Left lung (tissue), 4 donors: ENCODE measurements at regions not wholly inside any gene's neighbourhood (a gene's known extent, or its start where the extent isn't known, plus 50 kb on each side); places are given as distances from the start of the nearest gene placed in this dataset.

ENCODE experiments used
- ATAC-seq: fragments of 200-7000 bp; cut with Tn5 transposase; one replicate; pipeline ENCODE4 v1.9.1; 2020; ENCODE audit warnings: moderate library complexity
- DNase-seq, 4 donors: peaks; one replicate each; pipeline ENCODE4 v3.0.0-alpha.2; 2013 to 2020
- H3K27ac ChIP-seq, 2 donors: fragments of 200-600 bp; sonication (generic) in 1 of 2; one replicate each; pipeline versions ENCODE4 v1.5.0 to v1.8.0; 2020 to 2021
- H3K27me3 ChIP-seq, 2 donors: fragments of 200-600 bp; sonication (generic) in 1 of 2; one replicate each; pipeline versions ENCODE4 v1.5.0 to v1.8.0; 2020 to 2021
- H3K36me3 ChIP-seq, 2 donors: fragments of 200-600 bp; sonication (generic) in 1 of 2; one replicate each; pipeline versions ENCODE4 v1.5.0 to v1.8.0; 2020 to 2021
- H3K4me1 ChIP-seq, 2 donors: fragments of 200-600 bp; one replicate each; pipeline ENCODE4 v1.8.0; 2021
- H3K4me3 ChIP-seq, 2 donors: fragments of 200-600 bp; sonication (generic) in 1 of 2; one replicate each; pipeline versions ENCODE4 v1.5.0 to v1.8.0; 2020 to 2021; ENCODE audit warnings: mild to moderate bottlenecking in 1 of 2
- H3K9me3 ChIP-seq, 2 donors: fragments of 200-600 bp; sonication (generic) in 1 of 2; one replicate each; pipeline versions ENCODE4 v1.5.0 to v1.8.0; 2020 to 2021
- CTCF ChIP-seq, 2 donors: fragments of 200-600 bp; sonication (generic) in 1 of 2; IDR thresholded peaks; one replicate each; pipeline versions ENCODE4 v1.5.0 to v1.8.0; 2021; ENCODE audit warnings: antibody characterized with exemption in 2 of 2
- intact Hi-C, 2 donors: fragments of 100-400 bp; cut with DNase I; formaldehyde crosslinking; loops; one replicate each; pipeline versions ENCODE4 v1.11.2 to v1.14.2; 2022
- donor health status: DM: no; HTN: yes; CAD: no.
- donor health status: DM: no; HTN: no; CAD: no.

GRCh38 chr2:56444339-56444738 is 260.5 kb downstream of the CCDC85A start:
- Histone ChIP-seq H3K27me3 (no peaks in the 10 kb centered on the region), H3K4me1 (no peaks in the 10 kb centered on the region), H3K36me3 (no peaks in the 10 kb centered on the region), H3K27ac (no peak overlapping the region), H3K4me3 (no peak overlapping the region), H3K9me3 (no peaks in the 10 kb centered on the region)
- intact Hi-C loops: no loop called here
- no peak for TF ChIP-seq CTCF (IDR thresholded peaks at IDR 0.05)
- ATAC-seq: peak; percentile 38
- peak in 2 of 4 donors; percentile 43 to 50 for DNase-seq

GRCh38 chr2:56448403-56449001 is 264.7 kb downstream of the CCDC85A start:
- no peak for TF ChIP-seq CTCF (IDR thresholded peaks at IDR 0.05)
- H3K27ac ChIP-seq: no peak overlapping the region
- H3K27me3 ChIP-seq: no peaks in the 10 kb centered on the region
- no peak overlapping the region for H3K4me3 ChIP-seq
- DNase-seq (no peak), ATAC-seq (peak; percentile 16)
- no peaks in the 10 kb centered on the region for H3K4me1 ChIP-seq
- intact Hi-C loops: no loop called here
- peaks cover 0 to 14% of the 10 kb centered on the region in 2 donors for H3K9me3 ChIP-seq
- no peaks in the 10 kb centered on the region for H3K36me3 ChIP-seq

GRCh38 chr2:56449002-56449431 is 265.2 kb downstream of the CCDC85A start:
- Histone ChIP-seq H3K27me3 (no peaks in the 10 kb centered on the region), H3K9me3 (peaks cover 0 to 14% of the 10 kb centered on the region in 2 donors), H3K27ac (peak overlapping the region; percentile 7 to 41), H3K4me3 (peak overlapping the region in 1 of 2 donors; percentile 8), H3K36me3 (no peaks in the 10 kb centered on the region), H3K4me1 (no peaks in the 10 kb centered on the region)
- intact Hi-C loops: no loop called here
- TF ChIP-seq CTCF (IDR thresholded peaks at IDR 0.05): no peak
- ATAC-seq (peak; percentile 94), DNase-seq (peak; percentile 9 to 73 (median 61))

- H3K4me1 ChIP-seq: no peaks in the 10 kb centered on the region
- H3K9me3 ChIP-seq: peaks cover 0 to 14% of the 10 kb centered on the region in 2 donors
- DNase-seq (no peak), ATAC-seq (peak; percentile 74)
- no peak for TF ChIP-seq CTCF (IDR thresholded peaks at IDR 0.05)
- no peaks in the 10 kb centered on the region for H3K27me3 ChIP-seq
- H3K36me3 ChIP-seq: no peaks in the 10 kb centered on the region
- intact Hi-C loops: no loop called here
- peak overlapping the region; percentile 7 to 41 for H3K27ac ChIP-seq
- H3K4me3 ChIP-seq: peak overlapping the region in 1 of 2 donors; percentile 8
Observed at GRCh38 chr2:56449449-56449860, 265.7 kb downstream of the CCDC85A start.

GRCh38 chr2:56450047-56450446 is 266.3 kb downstream of the CCDC85A start:
- Histone ChIP-seq H3K27ac (no peak overlapping the region), H3K9me3 (peaks cover 0 to 14% of the 10 kb centered on the region in 2 donors), H3K27me3 (no peaks in the 10 kb centered on the region), H3K4me3 (no peak overlapping the region), H3K4me1 (no peaks in the 10 kb centered on the region), H3K36me3 (no peaks in the 10 kb centered on the region)
- DNase-seq: no peak
- no peak for ATAC-seq
- TF ChIP-seq CTCF (IDR thresholded peaks at IDR 0.05): no peak
- intact Hi-C loops: no loop called here
